Spleen (tissue), 7 donors: ENCODE measurements at regions not wholly inside any gene's neighbourhood (a gene's known extent, or its start where the extent isn't known, plus 50 kb on each side); places are given as distances from the start of the nearest gene placed in this dataset.

Experiments
- CTCF ChIP-seq, 11 experiments: fragments of 200-600 bp in 7 of 11; fragments of 450-650 bp in 4 of 11; sonication (generic) in 4 of 11; IDR thresholded peaks in 8 of 11; conservative IDR thresholded peaks in 3 of 11; 1 replicate in 7 of 11; 2 replicates in 4 of 11; pipeline versions ENCODE4 v1.4.0 to v1.8.0; 2016 to 2021; ENCODE audit warnings: antibody characterized with exemption in 11 of 11, inconsistent platforms in 4 of 11, mild to moderate bottlenecking in 1 of 11
- POLR2A ChIP-seq, 3 donors: fragments of 450-650 bp; IDR thresholded peaks; one replicate each; pipeline ENCODE4 v1.5.1; 2017; ENCODE audit warnings: antibody characterized with exemption in 3 of 3, mild to moderate bottlenecking in 1 of 3
- POLR2AphosphoS5 ChIP-seq, 3 donors: sonication (generic); formaldehyde crosslinking; IDR thresholded peaks; one replicate each; pipeline ENCODE4 v1.5.1; 2017; ENCODE audit warnings: antibody characterized with exemption in 3 of 3
- donor health status: DM: no; HTN: no; CAD: no; lungs with moderate emphysema.
- donor health status: DM: no; HTN: no; CAD: no.
- donor health status: DM: no; HTN: no; CAD: no.

GRCh38 chr7:138247568-138248333 is 171.5 kb downstream of the AKR1D1 start:
- TF ChIP-seq CTCF (IDR thresholded peaks at IDR 0.05 in 8 of 11, conservative IDR thresholded peaks at IDR 0.05 in 3 of 11) (no peak), POLR2AphosphoS5 (IDR thresholded peaks at IDR 0.05) (no peak), POLR2A (IDR thresholded peaks at IDR 0.05) (no peak)
